Osteoblast (primary cell): ENCODE measurements at regions not wholly inside any gene's neighbourhood (a gene's known extent, or its start where the extent isn't known, plus 50 kb on each side); places are given as distances from the start of the nearest gene placed in this dataset.

Experiments used
- DNase-seq: peaks from one replicate; pipeline ENCODE4 v3.0.0; 2011; ENCODE audit warnings: low spot score, mixed read lengths; ENCODE audit not compliant: insufficient read length; ENCODE audit errors: missing footprints
- H2AFZ ChIP-seq: 2 replicates; pipeline ENCODE4 v1.6.0; 2011; ENCODE audit warnings: mild to moderate bottlenecking, low read length
- H3K27ac ChIP-seq: 2 replicates; pipeline ENCODE4 v1.5.1; 2011; ENCODE audit warnings: mild to moderate bottlenecking, low read depth, low read length, moderate library complexity
- H3K27me3 ChIP-seq: 2 replicates; pipeline ENCODE4 v1.6.0; 2012; ENCODE audit warnings: mild to moderate bottlenecking, control low read depth, inconsistent platforms, low read length, moderate library complexity; ENCODE audit not compliant: insufficient read depth
- H3K36me3 ChIP-seq: 2 replicates; pipeline ENCODE4 v1.5.1; 2011; ENCODE audit warnings: mild to moderate bottlenecking, low read length, control low read depth, moderate library complexity; ENCODE audit not compliant: insufficient read depth
- H3K4me1 ChIP-seq: 2 replicates; pipeline ENCODE4 v1.5.1; 2011; ENCODE audit warnings: mild to moderate bottlenecking, low read length, control low read depth, moderate library complexity; ENCODE audit not compliant: insufficient read depth
- H3K4me2 ChIP-seq: 2 replicates; pipeline ENCODE4 v1.6.0; 2011; ENCODE audit warnings: mild to moderate bottlenecking, low read length; ENCODE audit not compliant: insufficient read depth
- H3K4me3 ChIP-seq: fragments of 200-600 bp; sonication (generic); 3 replicates; pipeline ENCODE4 v1.5.1; 2012; ENCODE audit warnings: mild to moderate bottlenecking, low read length, inconsistent platforms; ENCODE audit not compliant: insufficient read depth
- H3K79me2 ChIP-seq: 2 replicates; pipeline ENCODE4 v1.6.0; 2012; ENCODE audit warnings: mild to moderate bottlenecking, low read length, control low read depth, inconsistent platforms; ENCODE audit not compliant: insufficient read depth
- H3K9me3 ChIP-seq: 2 replicates; pipeline ENCODE4 v1.5.1; 2011; ENCODE audit warnings: low read depth, low read length, control low read depth
- H4K20me1 ChIP-seq: 2 replicates; pipeline ENCODE4 v1.6.0; 2012; ENCODE audit warnings: mild to moderate bottlenecking, low read length, control low read depth; ENCODE audit not compliant: insufficient read depth
- CTCF ChIP-seq: IDR thresholded peaks from 2 replicates; pipeline ENCODE4 v1.5.1; 2011; ENCODE audit warnings: mild to moderate bottlenecking, low read depth, low read length, moderate library complexity; ENCODE audit errors: extremely low read depth

GRCh38 chr11:105524286-105524685 lies 85.6 kb upstream of the GRIA4 start:
- Histone ChIP-seq H3K4me3 (no peak overlapping the region), H3K27me3 (no peaks in the 10 kb centered on the region), H3K4me1 (no peaks in the 10 kb centered on the region), H4K20me1 (no peaks in the 10 kb centered on the region), H2AFZ (no peak overlapping the region), H3K36me3 (no peaks in the 10 kb centered on the region), H3K9me3 (no peaks in the 10 kb centered on the region), H3K79me2 (no peaks in the 10 kb centered on the region), H3K4me2 (no peak overlapping the region), H3K27ac (no peak overlapping the region)
- no peak for DNase-seq
- TF ChIP-seq CTCF = no peak

GRCh38 chr11:105520706-105521345 lies 89.0 kb upstream of the GRIA4 start:
- Histone ChIP-seq H4K20me1 (no peaks in the 10 kb centered on the region), H3K4me2 (no peak overlapping the region), H3K36me3 (no peaks in the 10 kb centered on the region), H2AFZ (no peak overlapping the region), H3K79me2 (no peaks in the 10 kb centered on the region), H3K9me3 (peaks cover 2% of the 10 kb centered on the region), H3K4me3 (no peak overlapping the region), H3K4me1 (no peaks in the 10 kb centered on the region), H3K27ac (no peak overlapping the region), H3K27me3 (no peaks in the 10 kb centered on the region)
- DNase-seq = no peak
- TF ChIP-seq CTCF = no peak

GRCh38 chr11:105507496-105508254 lies 102.2 kb upstream of the GRIA4 start:
- H2AFZ ChIP-seq = no peak overlapping the region

More at GRCh38 chr11:105507496-105508254, 102.2 kb upstream of the GRIA4 start:
- H3K27ac ChIP-seq = no peak overlapping the region
- TF ChIP-seq CTCF = no peak
- H3K79me2 ChIP-seq = no peaks in the 10 kb centered on the region
- no peak overlapping the region for H3K4me3 ChIP-seq
- no peaks in the 10 kb centered on the region for H4K20me1 ChIP-seq
- no peaks in the 10 kb centered on the region for H3K36me3 ChIP-seq
- DNase-seq = no peak
- no peaks in the 10 kb centered on the region for H3K27me3 ChIP-seq
- no peak overlapping the region for H3K4me2 ChIP-seq
- no peaks in the 10 kb centered on the region for H3K9me3 ChIP-seq
- H3K4me1 ChIP-seq = no peaks in the 10 kb centered on the region
